K562 (cell line): ENCODE measurements at regions not wholly inside any gene's neighbourhood (a gene's known extent, or its start where the extent isn't known, plus 50 kb on each side); places are given as distances from the start of the nearest gene placed in this dataset.

ENCODE experiments used
- ATAC-seq: fragments of 200-7000 bp; cut with Tn5 transposase; 3 replicates; pipeline ENCODE4 v1.9.1; 2020; ENCODE audit warnings: moderate library complexity
- BruUV-seq: library from RNA; stranded (reverse); fragments of 400-500 nt; replicated peaks from 2 replicates; lab custom pipeline; 2021; lab: Mats Ljungman, UMichigan
- CTCF ChIA-PET: fragments of 300-600 bp; formaldehyde crosslinking; extraction: SDS; loops from one replicate; lab custom pipeline; 2021; ENCODE audit warnings: low intra/inter-chr PET ratio; lab: Yijun Ruan, JAX
- POLR2A ChIA-PET: fragments of 300-600, 350-650 bp; sonication (Branson Sonifier 250); formaldehyde crosslinking; extraction: SDS; loops from one replicate; lab custom pipeline; 2021; ENCODE audit warnings: antibody characterized with exemption, inconsistent platforms; lab: Yijun Ruan, JAX
- DNase-seq, 4 experiments: peaks; one replicate each; pipeline versions ENCODE4 v3.0.0 to v3.0.0-alpha.2; 2011 to 2018; ENCODE audit warnings: low spot score in 3 of 4, mixed read lengths in 3 of 4; ENCODE audit errors: extremely low read depth in 1 of 4
- FAIRE-seq: peaks from 2 replicates; lab custom pipeline; 2011; peaks lifted over from hg19 to GRCh38; lab: Jason Lieb, UNC
- H2AFZ ChIP-seq: 2 replicates; pipeline ENCODE4 v1.6.0; 2011; ENCODE audit warnings: low read depth, low read length, control low read depth, inconsistent platforms
- H3K27ac ChIP-seq: fragments of 200-600 bp; 3 replicates; pipeline ENCODE4 v1.8.0; 2011; ENCODE audit warnings: low read depth, mild to moderate bottlenecking, control low read depth, inconsistent platforms, low read length, moderate library complexity, mixed read lengths; ENCODE audit errors: extremely low read depth
- H3K27me3 ChIP-seq, 2 experiments: fragments of 300-600 bp in 1 of 2; 2 replicates in 1 of 2; 3 replicates in 1 of 2; pipeline versions ENCODE4 v1.6.0 to v1.8.0; 2011; ENCODE audit warnings: inconsistent platforms in 2 of 2, low read length in 2 of 2, mild to moderate bottlenecking in 1 of 2, mixed read lengths in 1 of 2, moderate library complexity in 1 of 2; ENCODE audit not compliant: control insufficient read depth in 2 of 2, insufficient read depth in 2 of 2
- H3K36me3 ChIP-seq: fragments of 300-600 bp; 3 replicates; pipeline ENCODE4 v1.8.0; 2011; ENCODE audit warnings: mild to moderate bottlenecking, low read length, inconsistent platforms; ENCODE audit not compliant: control insufficient read depth, insufficient read depth
- H3K4me1 ChIP-seq, 2 experiments: fragments of 200-600 bp in 1 of 2; replicated peaks in 1 of 2; 2 replicates in 1 of 2; 3 replicates in 1 of 2; pipeline versions ENCODE4 v1.5.1 to v1.8.0; 2011; ENCODE audit warnings: inconsistent platforms in 2 of 2, low read length in 2 of 2, mild to moderate bottlenecking in 1 of 2, mixed read lengths in 1 of 2, moderate library complexity in 1 of 2; ENCODE audit not compliant: control insufficient read depth in 2 of 2, insufficient read depth in 2 of 2
- H3K4me2 ChIP-seq: 2 replicates; pipeline ENCODE4 v1.6.1; 2011; ENCODE audit warnings: low read length, control low read depth, inconsistent platforms, mixed read lengths; ENCODE audit not compliant: insufficient read depth
- H3K4me3 ChIP-seq: fragments of 200-600 bp; sonication (generic), shearing (Covaris generic); 2 replicates; pipeline ENCODE4 v1.5.1; 2016; ENCODE audit warnings: control low read depth, inconsistent platforms
- H3K79me2 ChIP-seq: fragments of 200-600 bp; 3 replicates; pipeline ENCODE4 v1.8.0; 2011; ENCODE audit warnings: low read length, inconsistent platforms; ENCODE audit not compliant: control insufficient read depth, insufficient read depth
- H3K9ac ChIP-seq, 2 experiments: 2 replicates each; pipeline versions ENCODE4 v1.6.0 to v1.6.1; 2011; ENCODE audit warnings: low read depth in 2 of 2, low read length in 2 of 2, control low read depth in 1 of 2, inconsistent platforms in 1 of 2, mild to moderate bottlenecking in 1 of 2, mixed read lengths in 1 of 2; ENCODE audit not compliant: insufficient read depth in 1 of 2
- H3K9me1 ChIP-seq: one replicate; pipeline ENCODE4 v1.6.0; 2011; ENCODE audit warnings: inconsistent platforms, mild to moderate bottlenecking, low read length, moderate library complexity; ENCODE audit not compliant: control insufficient read depth, insufficient read depth
- H3K9me3 ChIP-seq: replicated peaks from 2 replicates; pipeline ENCODE4 v1.5.1; 2011; ENCODE audit warnings: low read depth, low read length, inconsistent platforms; ENCODE audit not compliant: control insufficient read depth, insufficient read depth
- H4K20me1 ChIP-seq: replicated peaks from 2 replicates; pipeline ENCODE4 v1.6.1; 2011; ENCODE audit warnings: low read length, inconsistent platforms, mixed read lengths; ENCODE audit not compliant: control insufficient read depth, insufficient read depth
- ATF7 ChIP-seq: fragments of 450-650 bp; IDR thresholded peaks from 2 replicates; pipeline ENCODE4 v1.7.1; 2014; ENCODE audit warnings: mild to moderate bottlenecking, moderate library complexity
- CBX8 ChIP-seq: fragments of 200-600 bp; sonication (generic); IDR thresholded peaks from 2 replicates; pipeline ENCODE4 v1.6.1; 2012; ENCODE audit warnings: borderline replicate concordance, mixed run types, low read depth, mild to moderate bottlenecking, moderate library complexity, mixed read lengths, low read length, control low read depth, inconsistent platforms; ENCODE audit not compliant: poor library complexity, severe bottlenecking; ENCODE audit errors: extremely low read depth
- CHD4 ChIP-seq: fragments of 200-600 bp; sonication (generic); IDR thresholded peaks from 3 replicates; pipeline ENCODE4 v1.6.1; 2012; ENCODE audit warnings: low read depth, mild to moderate bottlenecking, mixed read lengths, low read length, inconsistent platforms; ENCODE audit not compliant: insufficient read depth, insufficient replicate concordance, poor library complexity, severe bottlenecking
- EP400 ChIP-seq: fragments of 450-650 bp; IDR thresholded peaks from 2 replicates; pipeline ENCODE4 v1.6.1; 2017; ENCODE audit warnings: antibody characterized with exemption, mild to moderate bottlenecking, moderate library complexity
- HDAC1 ChIP-seq, 2 experiments: fragments of 450-650 bp; IDR thresholded peaks; 2 replicates each; pipeline ENCODE4 v1.6.1; 2016 to 2017; ENCODE audit warnings: inconsistent platforms in 1 of 2, mild to moderate bottlenecking in 1 of 2, moderate library complexity in 1 of 2
- MTA2 ChIP-seq: fragments of 450-650 bp; IDR thresholded peaks from 2 replicates; pipeline ENCODE4 v1.6.1; 2016; ENCODE audit warnings: low read depth
- NR2C1 ChIP-seq, 2 experiments: fragments of 450-650 bp; IDR thresholded peaks; 2 replicates each; pipeline ENCODE4 v1.6.1; 2017; ENCODE audit warnings: mild to moderate bottlenecking in 2 of 2, antibody characterized with exemption in 1 of 2, inconsistent platforms in 1 of 2, missing compliant biosample characterization in 1 of 2, missing genetic modification characterization in 1 of 2
- SREBF2 ChIP-seq: sonication (generic); formaldehyde crosslinking; IDR thresholded peaks from 2 replicates; pipeline ENCODE4 v1.4.0; 2020; ENCODE audit warnings: mild to moderate bottlenecking, missing genetic modification reagents
- SRF ChIP-seq, 2 experiments: fragments of 250-450, 450-650 bp in 1 of 2; sonication (Bioruptor Pico) in 1 of 2; sonication (generic) in 1 of 2; formaldehyde crosslinking; IDR thresholded peaks; 2 replicates each; pipeline versions ENCODE4 v1.5.0 to v1.5.1; 2020 to 2022; ENCODE audit warnings: mild to moderate bottlenecking in 1 of 2, missing genetic modification reagents in 1 of 2
- ZNF311 ChIP-seq: fragments of 250-450 bp; sonication (Bioruptor Pico); IDR thresholded peaks from 2 replicates; pipeline ENCODE4 v1.4.0; 2020; ENCODE audit warnings: mild to moderate bottlenecking, moderate library complexity
- ZNF699 ChIP-seq: fragments of 250-450 bp; sonication (Bioruptor Pico); IDR thresholded peaks from 2 replicates; pipeline ENCODE4 v1.8.0; 2021; ENCODE audit warnings: mild to moderate bottlenecking, moderate library complexity; ENCODE audit not compliant: insufficient replicate concordance
- WGBS: fragments of 100-300 bp; shearing (Covaris generic); methylation state at CpG from one replicate; pipeline ENCODE4 v1.1.6; 2016; ENCODE audit warnings: low coverage, mixed read lengths; ENCODE audit not compliant: insufficient coverage; ENCODE audit errors: missing lambda C conversion rate; 5-methylcytosine and 5-hydroxymethylcytosine counted together
- in situ Hi-C: fragments of 300-500 bp; cut with MboI; formaldehyde crosslinking; loops from 4 replicates; pipeline ENCODE4 v1.15.0; 2018; ENCODE audit warnings: inconsistent platforms, mixed read lengths
- intact Hi-C: fragments of 100-400 bp; cut with micrococcal nuclease; formaldehyde crosslinking; loops from 2 replicates; pipeline ENCODE4 v1.14.2; 2022
- TF ChIP-seq, protein P1 (sequence below): fragments of 450-650 bp; IDR thresholded peaks from 2 replicates; pipeline ENCODE4 v1.7.1; 2018; ENCODE audit warnings: mild to moderate bottlenecking, low read depth; ENCODE audit not compliant: partially characterized antibody
- TF ChIP-seq, protein P2 (sequence below): sonication (generic); formaldehyde crosslinking; IDR thresholded peaks from 2 replicates; pipeline ENCODE4 v1.8.1; 2023; ENCODE audit warnings: mild to moderate bottlenecking, missing genetic modification reagents
- TF ChIP-seq, protein P3 (sequence below): fragments of 450-650 bp; formaldehyde crosslinking; IDR thresholded peaks from 2 replicates; pipeline ENCODE4 v1.4.0; 2020; ENCODE audit warnings: mild to moderate bottlenecking, moderate library complexity

DNA sequence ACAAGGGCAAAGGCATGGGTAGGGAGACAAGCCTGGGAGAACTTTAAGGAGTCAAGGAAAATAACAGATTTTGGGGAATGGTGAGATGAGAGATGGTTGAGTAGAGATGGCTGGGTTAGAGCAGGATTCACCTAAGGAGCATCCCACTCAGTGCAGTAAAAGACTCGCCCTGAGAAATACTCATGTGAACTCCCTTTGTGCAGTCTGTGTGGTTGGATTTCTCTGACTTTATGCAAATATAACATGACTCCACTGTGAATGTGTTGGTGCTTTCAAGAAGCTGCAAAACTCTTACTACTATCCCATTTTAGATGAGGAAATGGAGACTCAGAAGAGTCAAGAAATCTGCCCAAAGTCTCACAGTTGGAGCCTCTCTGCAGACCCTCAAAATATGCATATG is 129.8 kb upstream of the LIMCH1 start (continued):
- TF ChIP-seq, protein P1, sequence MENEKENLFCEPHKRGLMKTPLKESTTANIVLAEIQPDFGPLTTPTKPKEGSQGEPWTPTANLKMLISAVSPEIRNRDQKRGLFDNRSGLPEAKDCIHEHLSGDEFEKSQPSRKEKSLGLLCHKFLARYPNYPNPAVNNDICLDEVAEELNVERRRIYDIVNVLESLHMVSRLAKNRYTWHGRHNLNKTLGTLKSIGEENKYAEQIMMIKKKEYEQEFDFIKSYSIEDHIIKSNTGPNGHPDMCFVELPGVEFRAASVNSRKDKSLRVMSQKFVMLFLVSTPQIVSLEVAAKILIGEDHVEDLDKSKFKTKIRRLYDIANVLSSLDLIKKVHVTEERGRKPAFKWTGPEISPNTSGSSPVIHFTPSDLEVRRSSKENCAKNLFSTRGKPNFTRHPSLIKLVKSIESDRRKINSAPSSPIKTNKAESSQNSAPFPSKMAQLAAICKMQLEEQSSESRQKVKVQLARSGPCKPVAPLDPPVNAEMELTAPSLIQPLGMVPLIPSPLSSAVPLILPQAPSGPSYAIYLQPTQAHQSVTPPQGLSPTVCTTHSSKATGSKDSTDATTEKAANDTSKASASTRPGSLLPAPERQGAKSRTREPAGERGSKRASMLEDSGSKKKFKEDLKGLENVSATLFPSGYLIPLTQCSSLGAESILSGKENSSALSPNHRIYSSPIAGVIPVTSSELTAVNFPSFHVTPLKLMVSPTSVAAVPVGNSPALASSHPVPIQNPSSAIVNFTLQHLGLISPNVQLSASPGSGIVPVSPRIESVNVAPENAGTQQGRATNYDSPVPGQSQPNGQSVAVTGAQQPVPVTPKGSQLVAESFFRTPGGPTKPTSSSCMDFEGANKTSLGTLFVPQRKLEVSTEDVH: no peak
- no peak for TF ChIP-seq CHD4

DNA sequence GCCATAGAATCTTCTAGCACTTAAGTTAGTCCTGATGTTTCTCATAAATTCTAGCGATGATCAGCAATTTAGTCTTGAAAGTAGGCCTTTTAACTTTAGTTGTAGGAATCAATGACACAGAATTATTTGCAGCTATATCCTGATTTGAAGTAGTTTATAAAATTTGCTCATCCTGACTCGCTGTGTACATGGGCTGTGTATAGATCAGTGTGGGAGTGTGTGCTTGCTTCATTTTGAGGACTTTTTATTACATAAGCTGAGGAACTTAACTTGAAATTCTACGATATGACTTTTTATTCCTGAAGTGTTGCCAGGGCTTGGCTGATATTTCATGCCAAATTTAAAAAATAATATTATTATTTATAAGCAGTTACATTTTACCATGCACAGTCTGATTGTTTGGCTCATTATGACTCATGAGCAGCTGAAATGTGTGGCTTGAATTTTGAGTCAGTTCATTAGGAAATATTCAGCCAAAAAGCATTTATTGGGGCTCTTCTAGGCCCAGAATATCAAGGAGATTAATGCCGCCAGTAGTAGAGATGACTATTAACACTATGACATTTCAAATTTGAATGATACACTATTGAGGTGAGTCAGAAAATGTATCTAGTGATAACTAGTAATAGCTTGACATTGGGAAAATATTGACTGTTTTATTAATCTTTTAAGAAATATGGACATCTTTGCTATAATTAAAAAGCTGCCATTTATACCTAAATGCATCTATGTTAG is 128.9 kb upstream of the LIMCH1 start:
- intact Hi-C loops: no loop called here
- Histone ChIP-seq H3K4me1 (no peaks in the 10 kb centered on the region), H3K9ac (no peak overlapping the region), H4K20me1 (no peaks in the 10 kb centered on the region), H3K4me2 (no peak overlapping the region), H3K79me2 (no peaks in the 10 kb centered on the region), H3K4me3 (no peak overlapping the region), H3K36me3 (no peaks in the 10 kb centered on the region), H3K9me1 (no peaks in the 10 kb centered on the region), H2AFZ (no peak overlapping the region), H3K9me3 (no peaks in the 10 kb centered on the region), H3K27me3 (no peaks in the 10 kb centered on the region), H3K27ac (no peak overlapping the region)
- in situ Hi-C loops: no loop called here
- no peak for TF ChIP-seq MTA2
- TF ChIP-seq, protein P2, sequence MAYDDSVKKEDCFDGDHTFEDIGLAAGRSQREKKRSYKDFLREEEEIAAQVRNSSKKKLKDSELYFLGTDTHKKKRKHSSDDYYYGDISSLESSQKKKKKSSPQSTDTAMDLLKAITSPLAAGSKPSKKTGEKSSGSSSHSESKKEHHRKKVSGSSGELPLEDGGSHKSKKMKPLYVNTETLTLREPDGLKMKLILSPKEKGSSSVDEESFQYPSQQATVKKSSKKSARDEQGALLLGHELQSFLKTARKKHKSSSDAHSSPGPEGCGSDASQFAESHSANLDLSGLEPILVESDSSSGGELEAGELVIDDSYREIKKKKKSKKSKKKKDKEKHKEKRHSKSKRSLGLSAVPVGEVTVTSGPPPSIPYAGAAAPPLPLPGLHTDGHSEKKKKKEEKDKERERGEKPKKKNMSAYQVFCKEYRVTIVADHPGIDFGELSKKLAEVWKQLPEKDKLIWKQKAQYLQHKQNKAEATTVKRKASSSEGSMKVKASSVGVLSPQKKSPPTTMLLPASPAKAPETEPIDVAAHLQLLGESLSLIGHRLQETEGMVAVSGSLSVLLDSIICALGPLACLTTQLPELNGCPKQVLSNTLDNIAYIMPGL (CRISPR knock-in tag): no peak
- no peak for TF ChIP-seq CBX8
- TF ChIP-seq EP400: no peak
- no peak for TF ChIP-seq ATF7
- no peak for TF ChIP-seq SRF (CRISPR knock-in tag; IDR thresholded peaks at IDR 0.05)
- TF ChIP-seq SREBF2: no peak
- TF ChIP-seq ZNF699 (CRISPR knock-in tag): no peak
- no peak for TF ChIP-seq HDAC1 (IDR thresholded peaks at IDR 0.05)
- no peak for TF ChIP-seq ZNF311 (CRISPR knock-in tag)
- no peak for TF ChIP-seq NR2C1 (IDR thresholded peaks at IDR 0.05)
- TF ChIP-seq NR2C1 (tag; IDR thresholded peaks at IDR 0.05): no peak
- TF ChIP-seq, protein P3, sequence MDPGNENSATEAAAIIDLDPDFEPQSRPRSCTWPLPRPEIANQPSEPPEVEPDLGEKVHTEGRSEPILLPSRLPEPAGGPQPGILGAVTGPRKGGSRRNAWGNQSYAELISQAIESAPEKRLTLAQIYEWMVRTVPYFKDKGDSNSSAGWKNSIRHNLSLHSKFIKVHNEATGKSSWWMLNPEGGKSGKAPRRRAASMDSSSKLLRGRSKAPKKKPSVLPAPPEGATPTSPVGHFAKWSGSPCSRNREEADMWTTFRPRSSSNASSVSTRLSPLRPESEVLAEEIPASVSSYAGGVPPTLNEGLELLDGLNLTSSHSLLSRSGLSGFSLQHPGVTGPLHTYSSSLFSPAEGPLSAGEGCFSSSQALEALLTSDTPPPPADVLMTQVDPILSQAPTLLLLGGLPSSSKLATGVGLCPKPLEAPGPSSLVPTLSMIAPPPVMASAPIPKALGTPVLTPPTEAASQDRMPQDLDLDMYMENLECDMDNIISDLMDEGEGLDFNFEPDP (CRISPR knock-in tag): no peak
- ATAC-seq (no peak), DNase-seq (no peak), FAIRE-seq (no peak)
- no TSS peak for BruUV-seq
- 1% methylated on average over 4 of the region's 4 CpGs for WGBS
- POLR2A ChIA-PET: interaction anchor here (0.7 kb wide), 1 partner anchor 319 kb away, joined by 3 read pairs; no protein-coding TSS in a partner anchor
- CTCF ChIA-PET: no interaction called here
